ENCODE measurements at regions not wholly inside any gene's neighbourhood (a gene's known extent, or its start where the extent isn't known, plus 50 kb on each side); places are given as distances from the start of the nearest gene placed in this dataset.

DNA sequence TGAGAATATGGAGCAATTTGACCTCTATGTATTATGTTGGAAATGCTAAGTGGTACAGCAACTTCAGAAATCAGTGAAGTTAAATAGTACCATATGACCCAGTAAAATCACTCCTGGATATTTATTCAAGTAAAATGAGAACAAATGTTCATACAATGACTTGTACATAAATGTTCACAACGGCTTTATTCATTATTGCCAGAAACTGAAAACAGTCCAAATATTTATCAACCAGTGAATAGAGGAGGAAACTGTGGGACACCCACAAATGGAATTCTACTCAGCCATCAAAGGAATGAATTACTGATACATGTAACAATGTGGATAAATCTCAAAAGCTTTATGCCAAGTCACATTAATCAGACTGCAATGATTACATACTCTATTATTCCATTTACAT is 416.3 kb downstream of the AASDHPPT start:
- H3K79me2 ChIP-seq (ENCODE audit: insufficient read depth, low read length), result no peaks in the 10 kb centered on the region
- H4K20me1 ChIP-seq (ENCODE audit: insufficient read depth, low read length), result no peaks in the 10 kb centered on the region
- no peaks in the 10 kb centered on the region for H3K4me1 ChIP-seq (ENCODE audit: insufficient read depth, low read length)
- TF ChIP-seq, protein P1, sequence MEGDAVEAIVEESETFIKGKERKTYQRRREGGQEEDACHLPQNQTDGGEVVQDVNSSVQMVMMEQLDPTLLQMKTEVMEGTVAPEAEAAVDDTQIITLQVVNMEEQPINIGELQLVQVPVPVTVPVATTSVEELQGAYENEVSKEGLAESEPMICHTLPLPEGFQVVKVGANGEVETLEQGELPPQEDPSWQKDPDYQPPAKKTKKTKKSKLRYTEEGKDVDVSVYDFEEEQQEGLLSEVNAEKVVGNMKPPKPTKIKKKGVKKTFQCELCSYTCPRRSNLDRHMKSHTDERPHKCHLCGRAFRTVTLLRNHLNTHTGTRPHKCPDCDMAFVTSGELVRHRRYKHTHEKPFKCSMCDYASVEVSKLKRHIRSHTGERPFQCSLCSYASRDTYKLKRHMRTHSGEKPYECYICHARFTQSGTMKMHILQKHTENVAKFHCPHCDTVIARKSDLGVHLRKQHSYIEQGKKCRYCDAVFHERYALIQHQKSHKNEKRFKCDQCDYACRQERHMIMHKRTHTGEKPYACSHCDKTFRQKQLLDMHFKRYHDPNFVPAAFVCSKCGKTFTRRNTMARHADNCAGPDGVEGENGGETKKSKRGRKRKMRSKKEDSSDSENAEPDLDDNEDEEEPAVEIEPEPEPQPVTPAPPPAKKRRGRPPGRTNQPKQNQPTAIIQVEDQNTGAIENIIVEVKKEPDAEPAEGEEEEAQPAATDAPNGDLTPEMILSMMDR (IDR thresholded peaks at IDR 0.05; ENCODE audit: extremely low read depth, low read depth, low read length), result no peak
- no peaks in the 10 kb centered on the region for H3K27me3 ChIP-seq (ENCODE audit: insufficient read depth, low read length)
- no peak overlapping the region for H3K27ac ChIP-seq (ENCODE audit: low read depth, low read length)
- no peak overlapping the region for H2AFZ ChIP-seq (ENCODE audit: low read length)
- H3K9me3 ChIP-seq (ENCODE audit: low read depth, low read length), result no peaks in the 10 kb centered on the region
- no peak for DNase-seq (ENCODE audit: insufficient read length, low spot score, missing footprints)
- H3K4me3 ChIP-seq (ENCODE audit: insufficient read depth, low read length), result no peak overlapping the region
- H3K4me2 ChIP-seq (ENCODE audit: insufficient read depth, low read length), result no peak overlapping the region
- H3K36me3 ChIP-seq (ENCODE audit: insufficient read depth, low read length), result no peaks in the 10 kb centered on the region

DNA sequence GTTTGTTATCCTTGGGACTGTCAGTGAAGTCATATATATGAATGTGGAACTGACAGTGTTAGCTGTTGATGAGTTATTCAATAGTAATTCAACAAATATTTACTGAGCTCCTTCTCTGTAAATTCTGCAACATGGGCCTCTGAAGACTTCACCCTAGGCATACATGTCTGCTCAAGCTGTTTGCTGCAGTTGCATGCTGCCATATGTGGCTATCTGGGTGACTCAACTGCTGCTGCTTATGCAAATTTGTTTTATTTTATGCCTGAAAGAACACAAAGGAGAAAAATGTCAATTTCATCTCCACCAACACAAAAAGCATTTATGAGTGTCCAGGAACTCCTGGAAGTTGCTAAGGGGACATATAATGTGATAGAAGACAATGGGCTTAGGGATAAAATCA is 417.6 kb downstream of the AASDHPPT start:
- H3K4me2 ChIP-seq (ENCODE audit: insufficient read depth, low read length), result no peak overlapping the region
- no peaks in the 10 kb centered on the region for H4K20me1 ChIP-seq (ENCODE audit: insufficient read depth, low read length)
- no peak overlapping the region for H3K27ac ChIP-seq (ENCODE audit: low read depth, low read length)
- peak; percentile 4 for DNase-seq (ENCODE audit: insufficient read length, low spot score, missing footprints)
- no peak overlapping the region for H2AFZ ChIP-seq (ENCODE audit: low read length)
- no peaks in the 10 kb centered on the region for H3K9me3 ChIP-seq (ENCODE audit: low read depth, low read length)
- H3K4me1 ChIP-seq (ENCODE audit: insufficient read depth, low read length), result no peaks in the 10 kb centered on the region
- H3K4me3 ChIP-seq (ENCODE audit: insufficient read depth, low read length), result no peak overlapping the region
- H3K36me3 ChIP-seq (ENCODE audit: insufficient read depth, low read length), result no peaks in the 10 kb centered on the region
- TF ChIP-seq, protein P1 (IDR thresholded peaks at IDR 0.05; ENCODE audit: extremely low read depth, low read depth, low read length), result no peak
- no peaks in the 10 kb centered on the region for H3K27me3 ChIP-seq (ENCODE audit: insufficient read depth, low read length)
- H3K79me2 ChIP-seq (ENCODE audit: insufficient read depth, low read length), result no peaks in the 10 kb centered on the region

DNA sequence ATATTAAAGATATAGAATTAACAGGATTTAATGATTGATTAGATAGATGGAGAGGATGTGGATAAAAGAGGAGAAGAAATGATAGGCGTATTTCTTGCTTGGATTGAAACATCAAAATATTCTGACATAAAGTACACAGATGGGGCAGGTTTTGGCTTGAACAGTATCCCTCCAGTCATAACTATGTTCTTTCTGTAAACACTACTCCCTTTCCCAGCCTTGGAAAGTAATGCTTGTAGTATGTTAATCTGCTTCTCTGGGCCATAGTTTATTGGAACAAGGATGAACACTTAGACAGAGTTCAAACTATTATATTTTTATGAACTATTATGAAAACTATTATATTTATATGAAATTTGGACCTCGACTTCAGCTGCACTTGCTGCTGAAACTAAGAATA is 419.2 kb downstream of the AASDHPPT start:
- Histone ChIP-seq H2AFZ (ENCODE audit: low read length) (no peak overlapping the region), H3K79me2 (ENCODE audit: insufficient read depth, low read length) (no peaks in the 10 kb centered on the region), H3K4me1 (ENCODE audit: insufficient read depth, low read length) (no peaks in the 10 kb centered on the region), H3K27ac (ENCODE audit: low read depth, low read length) (no peak overlapping the region), H3K4me3 (ENCODE audit: insufficient read depth, low read length) (no peak overlapping the region), H4K20me1 (ENCODE audit: insufficient read depth, low read length) (no peaks in the 10 kb centered on the region), H3K27me3 (ENCODE audit: insufficient read depth, low read length) (no peaks in the 10 kb centered on the region), H3K36me3 (ENCODE audit: insufficient read depth, low read length) (no peaks in the 10 kb centered on the region), H3K9me3 (ENCODE audit: low read depth, low read length) (no peaks in the 10 kb centered on the region), H3K4me2 (ENCODE audit: insufficient read depth, low read length) (no peak overlapping the region)
- DNase-seq (ENCODE audit: insufficient read length, low spot score, missing footprints), result no peak
- TF ChIP-seq, protein P1 (IDR thresholded peaks at IDR 0.05; ENCODE audit: extremely low read depth, low read depth, low read length), result no peak

DNA sequence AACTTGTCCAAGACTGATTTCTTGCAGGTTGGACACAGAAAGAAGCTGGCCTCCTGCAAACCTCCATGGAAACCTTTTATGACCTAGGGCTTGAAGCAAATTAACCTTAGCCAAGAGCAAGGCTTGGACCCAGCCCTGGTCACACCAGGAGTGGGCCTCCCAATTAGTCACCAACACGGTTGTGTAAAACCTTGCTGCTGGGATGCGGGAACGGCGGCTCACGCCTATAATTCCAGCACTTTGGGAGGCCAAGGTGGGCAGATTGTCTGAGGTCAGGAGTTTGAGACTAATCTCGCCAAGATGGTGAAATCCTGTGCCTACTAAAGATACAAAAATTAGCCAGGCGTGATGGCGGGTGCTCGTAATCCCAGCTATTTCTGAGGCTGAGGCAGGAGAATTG is 419.9 kb downstream of the AASDHPPT start:
- Histone ChIP-seq H2AFZ (ENCODE audit: low read length) (no peak overlapping the region), H3K27ac (ENCODE audit: low read depth, low read length) (no peak overlapping the region), H3K4me2 (ENCODE audit: insufficient read depth, low read length) (no peak overlapping the region), H3K27me3 (ENCODE audit: insufficient read depth, low read length) (no peaks in the 10 kb centered on the region), H3K4me3 (ENCODE audit: insufficient read depth, low read length) (no peak overlapping the region), H3K4me1 (ENCODE audit: insufficient read depth, low read length) (no peaks in the 10 kb centered on the region), H3K9me3 (ENCODE audit: low read depth, low read length) (no peaks in the 10 kb centered on the region), H3K79me2 (ENCODE audit: insufficient read depth, low read length) (no peaks in the 10 kb centered on the region), H3K36me3 (ENCODE audit: insufficient read depth, low read length) (no peaks in the 10 kb centered on the region), H4K20me1 (ENCODE audit: insufficient read depth, low read length) (no peaks in the 10 kb centered on the region)
- TF ChIP-seq, protein P1 (IDR thresholded peaks at IDR 0.05; ENCODE audit: extremely low read depth, low read depth, low read length), result no peak
- DNase-seq (ENCODE audit: insufficient read length, low spot score, missing footprints), result no peak

Measured in osteoblast (primary cell).